T1000 (cell line): ENCODE measurements at regions not wholly inside any gene's neighbourhood (a gene's known extent, or its start where the extent isn't known, plus 50 kb on each side); places are given as distances from the start of the nearest gene placed in this dataset.

Source experiments
- DNase-seq: peaks from one replicate; lab custom pipeline; 2025; ENCODE audit warnings: mixed read lengths; lab: John Stamatoyannopoulos, UW

DNA sequence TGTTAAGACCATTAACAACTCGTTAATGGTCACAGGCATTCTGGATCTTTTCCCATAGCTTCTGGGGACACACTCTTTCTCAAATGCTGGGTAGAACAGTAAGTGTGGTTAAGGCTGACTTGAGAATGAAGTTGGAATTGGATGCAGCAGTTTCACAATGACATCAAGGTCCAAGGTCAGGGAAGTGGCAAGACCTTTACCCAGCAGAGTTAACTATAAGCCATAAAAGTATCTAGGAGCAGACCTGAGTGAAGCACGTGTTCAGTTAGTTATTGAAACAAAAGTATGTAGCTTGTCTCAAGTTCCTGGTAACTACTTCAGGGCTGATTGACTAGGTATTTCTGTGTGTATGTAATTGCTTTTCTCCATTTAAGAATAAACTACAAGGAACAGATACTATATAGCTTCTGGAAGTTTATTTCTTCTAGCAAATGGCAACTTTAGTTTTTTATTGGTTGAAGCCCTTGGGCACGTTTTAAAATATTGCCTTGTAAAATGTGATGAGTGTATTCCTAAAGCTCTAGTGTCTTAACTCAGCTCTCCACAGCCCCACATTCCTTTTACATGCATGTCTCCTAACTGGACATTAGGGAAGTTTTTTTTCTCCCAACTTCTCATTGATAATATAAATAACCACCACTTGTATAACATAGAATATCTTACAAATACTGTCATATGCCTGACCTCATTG is 479.0 kb upstream of the CITED2 start:
- DNase-seq, result no peak

GRCh38 chr6:139852488-139853140 is 478.2 kb upstream of the CITED2 start:
- DNase-seq, result no peak

- no peak for DNase-seq
Observed at GRCh38 chr6:139852067-139852466, 477.6 kb upstream of the CITED2 start.

GRCh38 chr6:139851206-139851605 is 476.8 kb upstream of the CITED2 start:
- DNase-seq, result no peak

DNA sequence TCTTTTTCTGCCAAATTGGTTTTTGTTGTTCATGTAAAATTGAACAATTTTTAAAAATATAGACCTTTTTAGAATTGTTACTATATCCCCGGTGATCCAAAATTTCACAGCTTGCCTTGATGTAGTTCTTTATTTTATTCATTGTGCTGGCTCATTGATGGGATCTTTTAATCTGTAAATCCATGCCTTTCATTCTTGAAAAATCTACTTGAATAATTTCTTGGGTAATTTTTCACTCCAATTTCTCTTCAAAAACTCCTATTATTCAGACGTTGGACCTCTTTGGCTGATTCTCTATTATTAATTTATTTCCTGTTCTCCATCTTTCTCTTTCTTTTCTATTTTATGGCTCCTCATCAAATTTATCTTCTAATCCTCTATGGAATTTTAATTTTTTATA is 476.1 kb upstream of the CITED2 start:
- no peak for DNase-seq

- no peak for DNase-seq
Observed at GRCh38 chr6:139847457-139847813, 473.0 kb upstream of the CITED2 start.

- DNase-seq, result no peak
Observed at GRCh38 chr6:139846538-139847456, 472.3 kb upstream of the CITED2 start.

GRCh38 chr6:139844907-139845306 is 470.5 kb upstream of the CITED2 start:
- DNase-seq, result no peak

- no peak for DNase-seq
Observed at GRCh38 chr6:139841794-139842215, 467.4 kb upstream of the CITED2 start.

DNA sequence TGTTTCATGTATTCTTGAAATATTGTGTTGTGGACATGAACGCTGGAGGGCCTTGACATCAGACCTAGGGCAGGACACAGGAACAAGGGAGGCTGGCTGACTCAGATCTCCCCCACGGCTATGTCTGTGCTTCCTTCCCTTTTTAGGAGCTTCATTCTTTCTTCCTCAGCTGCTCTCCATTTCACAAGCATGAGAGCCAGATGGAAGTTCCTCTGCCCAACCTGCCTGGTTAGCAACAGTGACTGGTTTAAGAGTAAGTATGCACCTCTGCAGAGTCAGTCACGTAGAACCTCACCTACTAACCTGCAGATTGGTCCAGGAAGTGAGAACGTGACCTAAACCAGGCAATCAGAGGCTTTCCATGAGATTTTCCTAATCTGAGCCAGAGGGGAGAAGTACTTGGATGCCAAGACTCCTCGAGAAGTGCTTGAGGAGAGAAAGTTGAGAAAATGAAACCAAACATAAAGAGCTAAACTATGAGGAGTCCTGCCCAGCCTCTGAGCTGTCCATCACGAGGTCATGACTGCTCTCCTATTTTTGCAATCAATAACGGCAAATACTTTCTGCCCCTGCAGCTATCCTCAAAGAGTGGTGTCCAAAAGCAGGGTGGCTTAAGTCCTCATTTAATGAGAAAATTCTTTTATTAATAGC is 465.2 kb upstream of the CITED2 start:
- no peak for DNase-seq

DNA sequence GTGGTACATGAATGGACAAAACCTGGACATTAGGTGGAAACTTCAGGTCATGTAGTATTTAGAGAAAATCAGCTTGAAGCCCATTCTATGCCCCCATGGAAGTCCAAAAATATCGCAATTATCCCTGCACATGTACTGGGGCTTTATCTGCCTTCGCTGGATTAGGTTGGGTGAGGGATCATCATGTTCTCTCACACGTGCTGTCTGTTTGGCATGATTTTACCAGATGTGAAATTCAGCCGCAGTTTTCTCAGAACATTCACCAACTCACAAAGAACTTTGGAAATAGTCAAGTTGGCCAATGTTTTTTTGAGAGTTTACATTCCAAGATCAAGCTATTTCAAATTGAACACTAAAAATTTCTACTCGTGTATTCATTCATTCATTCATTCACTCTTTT is 459.8 kb upstream of the CITED2 start:
- DNase-seq, result no peak

DNA sequence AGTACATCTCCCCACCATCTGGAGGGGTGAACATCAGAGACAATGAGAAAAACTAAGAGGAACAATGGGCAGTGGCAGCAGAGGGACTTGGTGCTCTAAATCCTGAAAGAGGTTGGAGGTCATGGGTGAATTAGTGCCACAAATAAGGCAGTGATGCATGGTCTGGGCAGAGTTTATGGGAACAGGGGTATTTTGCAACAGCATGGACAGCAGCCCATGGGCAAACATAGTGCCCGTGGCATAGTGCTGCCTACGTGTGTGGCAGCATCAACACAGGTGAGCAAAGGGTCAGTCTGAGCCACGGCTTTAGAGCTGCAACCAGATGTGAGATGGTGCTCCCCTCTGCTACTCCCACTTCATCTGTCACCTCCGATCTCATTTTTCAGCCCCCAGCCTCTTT is 459.1 kb upstream of the CITED2 start:
- DNase-seq, result no peak

DNA sequence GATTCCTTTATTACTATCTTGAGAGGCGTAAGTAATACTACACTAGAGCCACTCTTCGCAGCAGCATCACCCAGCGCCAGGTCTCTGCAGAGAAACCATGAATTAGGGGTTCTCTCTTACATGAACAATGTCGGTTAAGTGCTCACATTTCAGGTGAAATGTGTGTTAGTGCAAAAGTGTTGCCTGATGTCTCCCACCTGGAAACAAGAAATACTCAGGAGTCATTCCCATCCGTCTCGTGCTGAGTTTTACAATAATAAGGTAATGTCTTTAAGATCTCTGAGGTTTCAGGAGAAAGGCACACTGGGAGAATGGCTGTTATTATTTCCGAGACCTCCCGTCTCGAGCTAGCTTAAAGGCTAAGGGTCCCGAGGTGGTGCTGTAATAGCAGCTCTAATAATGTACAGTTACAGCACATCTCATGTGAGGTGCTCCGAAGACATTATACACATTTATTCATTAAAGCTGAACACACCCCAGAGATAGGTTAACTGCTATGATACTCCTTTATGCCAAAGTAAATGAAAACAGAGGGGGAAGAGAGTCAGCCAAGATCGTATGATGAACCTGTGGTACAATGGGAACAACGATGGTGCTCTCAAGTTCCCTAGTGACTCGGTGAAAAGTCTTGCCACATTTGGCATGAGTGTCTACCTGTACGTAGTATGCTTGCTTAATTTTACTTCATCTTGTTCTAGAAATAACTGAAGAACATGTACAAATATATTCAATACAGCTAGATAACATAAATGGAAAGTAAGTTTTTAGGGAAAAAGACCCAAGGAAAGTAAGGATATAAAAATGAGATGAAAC is 458.3 kb upstream of the CITED2 start:
- DNase-seq, result no peak

GRCh38 chr6:139829576-139829975 is 455.1 kb upstream of the CITED2 start:
- no peak for DNase-seq

- no peak for DNase-seq
Observed at GRCh38 chr6:139828751-139829519, 454.5 kb upstream of the CITED2 start.

DNA sequence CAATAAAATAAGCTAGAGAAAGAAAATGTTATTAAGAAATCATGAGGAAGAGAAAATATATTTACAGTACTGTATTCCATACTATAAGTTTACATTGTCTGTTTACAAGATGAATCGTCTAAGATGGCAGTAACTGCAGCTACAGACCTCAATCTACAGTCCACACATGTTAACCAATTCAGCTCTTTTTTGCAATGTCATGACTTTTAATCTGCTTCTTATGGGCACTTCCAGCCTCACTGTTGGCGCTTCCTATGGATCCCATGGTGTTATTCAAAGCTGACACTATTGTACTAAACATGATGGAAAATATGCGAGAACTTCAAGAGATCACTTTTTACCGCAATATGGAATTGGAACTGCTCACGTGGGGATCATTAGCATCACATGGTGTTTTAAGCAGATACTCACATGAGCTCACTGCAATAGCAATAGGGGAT is 451.5 kb upstream of the CITED2 start:
- no peak for DNase-seq

- no peak for DNase-seq
Observed at GRCh38 chr6:139824864-139825263, 450.4 kb upstream of the CITED2 start.

GRCh38 chr6:139823808-139824126 is 449.3 kb upstream of the CITED2 start:
- DNase-seq, result no peak

DNA sequence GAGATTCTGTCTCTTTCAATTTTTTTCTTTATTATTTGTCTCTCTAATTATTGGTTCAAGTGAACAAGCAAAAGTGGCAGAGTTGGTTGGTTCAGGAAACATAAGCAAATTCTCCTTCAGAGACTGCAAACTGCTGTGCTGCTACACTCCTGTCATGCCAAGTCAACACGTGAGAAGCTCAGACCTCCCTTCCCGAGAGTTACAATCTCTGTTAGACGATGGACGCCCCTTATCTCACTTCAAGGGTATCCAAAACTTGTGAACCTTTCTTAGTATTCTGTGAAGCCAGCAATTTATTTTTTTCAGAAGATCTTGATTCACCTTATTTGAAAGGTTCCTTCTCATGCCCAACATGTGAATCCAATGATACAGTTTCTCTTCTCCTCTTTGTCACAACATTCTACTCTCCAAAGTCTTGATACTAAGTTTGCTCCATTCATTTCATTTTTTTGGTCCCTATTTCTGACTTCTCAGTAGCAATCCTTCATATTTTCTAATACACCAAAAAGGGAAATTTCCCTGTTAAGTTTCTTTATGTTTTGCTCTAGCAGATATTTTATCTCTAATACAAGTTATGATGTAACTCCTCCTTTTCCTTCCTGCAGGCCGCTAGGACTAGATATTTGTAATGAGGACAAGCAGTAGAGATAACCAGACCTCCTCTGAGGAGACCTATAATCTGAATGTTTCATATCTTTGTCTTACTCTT is 448.8 kb upstream of the CITED2 start:
- no peak for DNase-seq

DNA sequence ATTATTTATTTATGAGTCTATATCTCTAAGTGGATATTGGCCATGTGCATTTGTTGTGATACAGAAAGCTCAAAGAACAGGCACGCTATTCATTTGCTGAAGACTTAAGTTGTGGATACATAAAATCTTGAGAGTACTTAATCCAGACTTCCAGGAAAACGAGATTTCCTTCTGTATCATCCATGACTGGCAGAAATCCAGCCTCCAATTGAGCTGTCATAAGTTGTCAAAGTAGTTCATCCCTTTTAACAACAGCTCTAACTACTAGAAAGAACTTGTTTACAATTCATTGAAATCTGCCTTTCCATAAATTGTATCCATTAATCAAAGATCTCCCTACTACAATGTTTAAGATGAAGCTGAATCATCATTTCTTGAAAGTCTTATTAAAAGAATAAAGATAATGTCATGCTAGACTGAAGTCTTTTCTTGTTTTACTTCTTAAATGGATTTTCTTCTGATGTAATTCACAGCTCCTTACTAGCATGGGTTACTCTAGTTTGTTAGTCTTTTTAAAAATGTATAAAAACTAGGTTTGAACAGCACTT is 447.3 kb upstream of the CITED2 start:
- no peak for DNase-seq
